GM19025 (cell line): ENCODE measurements at regions not wholly inside any gene's neighbourhood (a gene's known extent, or its start where the extent isn't known, plus 50 kb on each side); places are given as distances from the start of the nearest gene placed in this dataset.

Experiments
- ATAC-seq: cut with Tn5 transposase; IDR thresholded peaks from one replicate; pipeline ENCODE4 v1.9.1; 2021; ENCODE audit warnings: mild to moderate bottlenecking, low read depth, moderate library complexity; ENCODE audit not compliant: unreplicated experiment

DNA sequence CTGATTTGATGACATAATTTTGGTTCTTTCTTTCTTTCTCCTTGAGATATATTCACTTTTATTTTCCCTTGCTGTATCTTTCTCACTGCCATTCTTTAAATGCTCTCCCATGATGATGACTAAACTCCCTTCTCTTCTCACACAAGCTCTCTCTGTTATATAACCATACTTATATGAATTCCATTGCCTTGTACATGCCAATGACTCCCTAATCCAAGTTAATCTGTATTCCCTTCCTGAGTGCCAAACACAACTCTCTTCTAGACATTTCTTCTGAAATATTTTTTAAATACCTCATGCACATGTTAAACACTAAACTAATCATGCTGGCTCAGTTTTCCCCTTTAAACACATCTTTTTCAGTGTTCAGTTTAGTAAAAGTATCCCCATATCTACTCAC lies 62.2 kb upstream of the ST8SIA4 start:
- ATAC-seq, result no peak
